HT1080 (cell line): ENCODE measurements at regions not wholly inside any gene's neighbourhood (a gene's known extent, or its start where the extent isn't known, plus 50 kb on each side); places are given as distances from the start of the nearest gene placed in this dataset.

ENCODE experiments used
- DNase-seq: peaks from one replicate; pipeline ENCODE4 v3.0.0-alpha.2; 2015; ENCODE audit warnings: low read depth

DNA sequence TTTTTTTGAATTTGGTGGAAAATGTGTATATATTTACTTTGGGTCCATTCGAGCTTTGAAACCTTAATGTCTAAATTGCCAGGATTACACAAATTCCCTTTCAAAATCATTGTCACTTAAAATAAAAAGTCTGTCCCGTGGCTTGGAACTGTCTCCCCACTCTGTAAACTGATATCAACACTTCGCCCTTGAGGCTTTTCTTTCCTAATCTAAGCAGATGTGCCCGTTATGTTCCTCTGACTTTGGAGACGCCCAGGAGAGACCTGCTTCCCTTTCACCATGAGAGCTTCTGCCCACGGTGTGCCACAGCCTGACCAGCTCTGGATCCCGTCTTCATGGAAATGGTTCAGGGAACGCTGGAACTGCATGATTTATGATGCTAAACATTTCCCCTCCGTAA lies 151.3 kb downstream of the C16orf95 start:
- no peak for DNase-seq

DNA sequence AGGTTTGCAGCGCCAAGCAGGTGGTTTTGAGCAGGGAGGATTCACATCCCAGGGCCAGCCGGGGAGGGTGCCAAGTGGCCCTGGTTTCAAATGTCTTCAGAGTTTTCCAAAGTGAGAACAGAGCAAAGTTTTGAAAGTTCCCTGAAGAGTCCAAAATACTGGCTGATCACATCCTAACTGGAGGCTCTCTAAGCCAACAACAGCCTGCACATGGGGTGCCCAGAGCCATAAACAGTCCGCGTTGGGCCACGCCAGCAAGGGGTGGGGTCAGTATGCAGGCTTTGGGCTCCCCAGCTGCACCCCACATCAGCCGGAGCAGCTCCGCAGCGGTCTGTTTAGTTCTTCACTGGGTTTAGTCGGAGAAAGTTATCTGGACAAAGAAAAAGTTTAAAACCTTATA lies 150.9 kb downstream of the C16orf95 start:
- DNase-seq, result no peak

DNA sequence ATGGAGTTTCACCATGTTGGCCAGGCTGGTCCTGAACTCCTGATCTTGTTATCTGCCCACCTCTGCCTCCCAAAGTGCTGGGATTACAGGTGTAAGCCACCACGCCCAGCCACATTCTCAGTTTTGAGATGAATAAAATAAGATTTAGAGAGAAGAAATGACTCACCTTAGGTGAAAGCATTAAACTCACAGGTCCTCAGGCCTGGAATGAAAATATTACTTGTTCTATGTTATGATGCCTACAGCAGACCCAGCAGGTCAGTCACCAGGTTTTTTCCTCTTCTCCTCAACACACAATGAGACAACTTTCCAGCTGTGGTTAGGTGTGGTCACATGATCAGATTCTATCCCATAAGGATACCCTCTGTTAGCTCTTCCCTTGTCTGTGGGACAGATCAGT lies 150.3 kb downstream of the C16orf95 start:
- no peak for DNase-seq

DNA sequence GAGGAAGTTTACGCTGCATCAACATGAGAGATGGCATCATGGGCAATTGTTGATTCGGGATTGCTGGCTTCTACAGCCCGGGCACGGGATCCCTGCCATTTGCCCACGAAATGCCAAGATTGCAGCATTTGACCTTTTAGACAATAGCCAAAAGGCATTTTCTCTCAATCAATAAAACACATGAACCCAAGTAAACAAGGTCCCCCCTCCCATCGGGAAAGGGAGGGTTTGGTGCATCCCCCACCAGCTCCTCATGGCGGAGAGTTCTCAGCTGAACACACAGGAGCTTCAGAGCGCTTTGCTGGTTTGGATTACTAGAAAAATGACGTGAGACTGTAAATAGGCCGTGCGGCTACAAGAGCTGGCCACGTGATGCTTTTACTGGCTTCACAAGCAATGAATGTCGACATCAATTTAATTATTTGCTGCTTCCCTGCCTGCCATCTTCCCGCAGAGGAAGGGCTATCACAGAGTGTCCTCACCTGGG lies 147.6 kb downstream of the C16orf95 start:
- DNase-seq, result no peak

DNA sequence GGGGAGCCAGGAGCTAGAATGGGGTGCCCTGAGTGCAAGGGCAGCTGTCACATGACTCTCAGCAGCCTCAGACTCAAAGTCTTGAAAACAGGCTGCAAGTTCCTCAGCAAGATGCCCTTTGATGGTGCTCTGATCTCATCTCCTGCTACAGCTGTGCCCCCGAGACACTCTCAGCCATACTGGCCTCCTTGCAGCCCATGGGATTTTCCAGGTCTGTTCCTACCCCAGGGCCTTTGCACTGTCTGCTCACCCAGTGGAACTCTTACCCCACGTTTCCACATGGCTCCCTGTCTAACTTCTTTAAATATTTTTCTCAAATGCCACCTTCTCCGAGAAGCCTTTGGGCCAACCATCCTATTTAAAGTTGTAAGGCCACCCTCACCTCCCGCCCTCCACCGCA lies 146.9 kb downstream of the C16orf95 start:
- DNase-seq, result no peak

DNA sequence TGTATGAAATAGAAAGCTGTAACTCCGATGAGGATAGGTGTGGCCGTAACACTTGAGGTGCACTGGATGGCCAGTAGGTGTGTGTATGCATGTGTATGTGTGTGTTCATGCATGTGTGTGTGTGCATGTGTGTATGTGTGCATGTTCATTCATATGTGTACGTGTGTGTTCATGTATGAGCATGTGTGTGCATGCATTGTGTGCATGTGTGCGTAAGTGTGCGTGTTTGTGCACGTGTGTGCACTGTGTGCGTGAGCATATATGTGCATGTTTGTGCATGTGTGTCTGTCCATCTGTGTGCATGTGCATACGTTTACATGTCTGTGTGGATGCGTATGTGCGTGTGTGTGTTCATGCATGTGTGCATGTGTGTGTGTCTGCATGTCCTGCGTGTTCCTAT lies 145.5 kb downstream of the C16orf95 start:
- no peak for DNase-seq

DNA sequence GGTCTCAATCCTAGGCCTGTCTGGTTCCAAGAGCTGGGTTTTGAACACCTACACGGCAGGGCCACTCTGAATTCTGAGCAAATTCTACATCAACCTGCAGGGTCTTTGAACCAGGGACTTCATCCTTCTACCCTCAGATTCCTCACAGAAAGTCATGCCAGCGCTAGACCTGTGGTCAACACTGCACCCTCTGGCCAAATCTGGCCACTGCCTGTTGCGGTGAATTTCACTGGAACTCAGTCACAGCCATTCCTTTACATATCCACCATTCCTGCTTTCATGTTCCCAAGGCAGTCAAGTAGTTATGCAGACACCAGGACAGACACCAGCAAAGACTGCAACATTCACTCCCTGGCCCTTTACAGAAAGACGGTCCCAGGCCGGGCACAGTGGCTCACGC lies 144.6 kb downstream of the C16orf95 start:
- no peak for DNase-seq

DNA sequence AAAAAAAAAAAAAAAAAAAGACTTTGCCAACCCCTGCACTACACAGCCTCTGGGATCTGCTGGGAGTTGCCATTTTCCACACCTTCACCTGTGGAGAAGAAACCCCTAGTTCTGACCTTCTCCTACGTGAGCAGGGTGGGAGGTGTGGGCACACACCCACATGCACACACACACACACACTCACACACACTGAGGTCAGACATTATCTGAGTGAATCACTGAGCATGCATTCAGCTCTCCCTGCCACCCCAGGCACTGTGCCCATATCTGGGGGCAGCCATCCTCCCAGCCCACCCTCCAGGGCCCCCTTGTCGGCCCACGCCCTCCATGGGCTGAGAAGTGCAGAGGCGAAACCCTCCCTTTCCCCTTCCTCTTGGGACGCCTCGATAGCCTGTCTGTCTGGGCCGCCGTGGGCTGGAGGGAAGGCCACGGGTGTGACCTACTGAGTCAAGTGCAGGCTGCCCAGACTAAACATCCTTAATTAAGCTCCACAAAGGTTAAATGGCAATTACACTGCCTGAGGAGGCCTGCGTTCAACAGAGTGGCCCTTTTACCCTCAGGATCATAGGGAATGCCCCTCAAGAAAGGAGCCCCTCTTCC lies 143.8 kb downstream of the C16orf95 start:
- DNase-seq, result no peak

DNA sequence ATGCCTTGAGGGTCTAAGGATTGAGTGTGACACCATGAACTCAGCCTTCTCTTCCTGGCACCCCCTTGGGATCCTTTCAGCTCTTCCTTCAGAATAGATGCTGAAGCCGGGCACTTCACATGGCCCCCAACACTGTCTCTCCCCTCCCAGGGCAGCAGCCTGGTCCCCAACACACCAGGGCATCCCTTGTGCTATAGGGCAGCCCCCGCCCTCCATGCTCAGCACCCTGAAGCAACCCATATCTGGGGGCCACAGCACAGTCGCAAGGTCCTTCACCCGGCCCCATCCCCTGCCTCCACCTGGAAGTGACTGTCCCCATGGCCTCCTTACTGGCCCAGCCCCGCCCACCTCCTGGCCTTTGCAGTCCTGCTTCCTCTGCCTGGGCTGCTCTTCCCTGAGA lies 143.1 kb downstream of the C16orf95 start:
- DNase-seq, result no peak

DNA sequence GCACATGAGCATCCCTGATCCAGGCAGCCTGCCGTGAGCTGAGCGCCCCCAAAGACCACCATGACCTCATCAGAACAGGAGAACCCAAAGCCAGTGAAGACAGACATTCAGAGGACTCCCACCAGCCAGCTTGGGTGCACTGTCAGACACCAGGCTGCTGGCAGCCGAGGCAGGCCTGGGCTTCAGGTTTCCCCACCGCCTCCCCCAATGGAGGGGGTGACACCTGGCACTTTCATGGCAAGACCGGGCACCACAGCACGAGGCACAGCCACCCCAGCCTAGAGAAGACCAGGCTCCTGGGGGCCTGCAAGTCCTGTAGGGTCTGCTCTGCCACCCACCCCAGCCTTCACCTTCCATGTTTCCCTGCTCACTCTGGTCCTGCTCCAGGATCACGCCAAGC lies 140.5 kb downstream of the C16orf95 start:
- no peak for DNase-seq

DNA sequence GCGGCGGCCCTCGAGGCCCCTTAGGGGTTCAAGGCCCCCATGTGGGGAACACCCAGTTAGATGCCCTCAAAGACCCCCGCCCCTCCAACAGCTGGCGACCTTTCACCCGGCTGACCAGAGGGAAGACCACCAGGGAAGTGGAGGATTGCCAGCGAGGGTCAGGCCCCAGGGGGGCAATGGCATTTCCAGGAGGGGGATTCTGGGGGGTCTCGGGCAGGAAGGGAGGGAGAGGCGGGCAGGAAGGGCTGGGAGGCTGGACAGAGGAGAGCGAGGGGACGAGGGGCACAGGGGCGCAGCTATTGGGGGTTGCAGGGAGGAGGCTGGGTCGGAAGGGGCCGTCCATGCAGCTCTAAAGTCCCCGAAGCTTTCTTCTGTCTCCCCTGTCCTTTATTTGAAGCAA lies 139.5 kb downstream of the C16orf95 start:
- no peak for DNase-seq

DNA sequence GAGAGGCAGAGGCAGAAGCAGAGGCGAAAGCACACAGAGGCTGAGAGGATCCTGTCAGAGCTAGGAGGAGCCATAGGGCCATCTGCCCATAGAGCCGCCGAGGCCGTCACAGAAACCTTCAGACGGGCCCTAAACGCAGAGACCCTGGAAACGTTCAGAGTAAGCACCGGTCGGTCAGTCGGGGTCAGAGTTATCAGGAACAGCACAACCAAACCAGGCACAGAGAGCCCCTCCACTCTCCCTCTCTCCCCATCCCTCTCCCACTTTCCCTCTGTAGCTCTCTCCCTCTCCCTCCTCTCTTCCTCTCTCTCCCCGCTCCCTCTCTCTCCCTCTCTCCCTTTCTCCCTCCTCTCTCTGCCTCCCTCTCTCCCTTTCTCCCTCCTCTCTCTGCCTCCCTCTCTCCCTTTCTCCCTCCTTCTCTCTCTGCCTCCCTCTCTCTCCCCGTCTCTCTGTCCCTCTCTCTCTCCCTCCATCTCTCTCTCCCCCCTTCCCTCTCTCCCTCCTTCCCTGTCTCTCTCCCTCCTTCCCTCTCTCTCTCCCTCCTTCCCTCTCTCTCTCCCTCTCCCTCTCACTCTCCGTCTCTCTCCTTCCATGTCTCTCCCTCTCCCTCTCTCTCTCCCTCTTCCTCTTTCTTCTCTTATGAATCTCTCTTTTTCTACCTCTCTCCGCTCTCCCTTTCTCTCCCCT lies 138.9 kb downstream of the C16orf95 start:
- DNase-seq, result no peak

DNA sequence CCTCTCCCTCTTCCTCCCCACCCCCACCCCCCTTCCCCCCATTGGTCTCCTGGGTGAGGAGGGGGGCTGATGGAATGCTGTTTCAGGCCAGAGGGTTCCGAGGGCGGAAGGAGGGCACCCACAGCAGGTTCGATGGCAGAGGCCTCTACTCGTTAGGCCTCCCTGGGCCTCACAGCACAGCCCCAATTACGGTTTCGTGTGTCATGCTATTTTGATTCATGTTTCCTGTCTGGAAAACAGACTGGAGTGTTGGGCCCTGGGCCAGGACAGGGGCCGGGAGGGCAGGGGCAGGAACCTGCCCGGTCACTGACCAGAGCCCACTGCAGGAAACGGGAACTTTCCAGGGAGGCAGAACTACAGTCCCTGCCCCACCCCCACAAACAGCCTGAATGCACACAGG lies 138.2 kb downstream of the C16orf95 start:
- DNase-seq, result peak; percentile 63

DNA sequence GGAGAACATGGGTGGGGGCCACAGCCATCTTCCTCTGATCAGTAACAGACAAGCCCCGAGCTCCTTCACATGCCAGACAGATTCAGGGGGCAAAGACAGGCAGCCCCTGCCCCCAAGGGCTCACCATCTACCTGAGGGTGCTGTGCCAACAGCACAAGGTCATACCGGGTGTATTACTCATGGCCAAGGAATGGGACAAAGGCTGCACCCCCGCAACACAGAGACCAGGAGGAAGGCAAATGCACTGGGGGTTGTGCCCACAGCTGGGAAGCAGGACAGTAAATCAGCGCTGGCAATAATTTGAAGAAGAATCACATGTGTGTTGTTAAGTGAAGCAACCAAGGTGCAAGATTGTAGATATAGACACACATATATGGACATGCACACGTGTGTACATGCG lies 137.1 kb downstream of the C16orf95 start:
- peak; percentile 13 for DNase-seq

DNA sequence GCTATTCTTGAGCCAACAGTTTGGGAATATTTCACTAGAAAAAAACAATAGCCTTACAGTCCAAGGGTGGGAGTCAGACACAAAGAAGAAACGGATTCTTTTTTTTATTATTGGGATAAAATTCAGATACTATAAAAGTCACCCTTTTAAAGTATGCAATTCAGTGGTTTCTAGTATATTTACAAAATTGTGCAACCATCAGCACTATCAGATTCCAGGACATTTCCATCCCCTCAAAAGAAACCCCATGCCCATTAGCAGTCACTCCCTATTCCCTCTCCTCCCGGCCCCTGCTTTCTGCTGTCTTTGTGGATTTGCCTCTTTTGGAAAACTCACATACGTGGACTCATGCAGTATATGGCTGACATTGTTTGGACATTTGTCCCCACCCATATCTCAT lies 134.4 kb downstream of the C16orf95 start:
- DNase-seq, result no peak

DNA sequence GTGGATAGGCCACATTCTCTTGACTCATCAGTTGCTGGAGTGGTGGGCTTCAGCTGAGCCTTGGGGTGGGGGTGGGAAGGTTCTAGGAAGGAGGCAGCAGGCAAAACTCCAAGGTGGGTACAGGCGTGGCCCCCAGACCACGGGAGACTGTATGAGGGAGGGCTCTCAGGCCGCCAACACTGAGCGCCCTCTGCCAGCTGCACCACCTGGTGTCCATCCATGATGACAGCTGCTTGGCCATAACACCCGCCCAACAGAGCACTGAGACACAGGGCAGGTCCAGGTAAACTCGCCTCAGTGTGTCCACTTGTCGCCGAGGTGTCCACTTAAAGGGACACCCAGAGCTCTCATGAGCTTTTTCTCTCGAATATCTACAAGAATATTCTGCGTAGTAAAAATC lies 133.5 kb downstream of the C16orf95 start:
- DNase-seq, result no peak

DNA sequence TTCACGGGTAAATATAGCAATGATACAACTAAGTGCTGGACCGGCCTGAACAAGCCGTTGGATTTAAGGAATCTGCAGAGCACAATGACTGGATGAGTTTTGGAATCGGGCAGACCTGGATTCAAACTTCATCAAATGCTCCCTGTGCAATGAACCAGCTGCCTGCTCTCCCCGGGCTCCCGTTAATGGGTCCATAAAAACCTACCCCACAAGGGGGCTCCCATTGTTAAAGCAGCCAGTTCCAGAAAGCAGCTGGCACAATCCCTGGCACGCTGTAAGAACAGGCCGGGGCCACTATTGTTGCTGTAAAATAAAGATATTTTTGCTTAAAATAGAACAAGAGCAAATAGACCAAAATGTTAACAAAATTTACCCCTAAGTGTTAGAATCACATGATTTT lies 131.9 kb downstream of the C16orf95 start:
- no peak for DNase-seq

DNA sequence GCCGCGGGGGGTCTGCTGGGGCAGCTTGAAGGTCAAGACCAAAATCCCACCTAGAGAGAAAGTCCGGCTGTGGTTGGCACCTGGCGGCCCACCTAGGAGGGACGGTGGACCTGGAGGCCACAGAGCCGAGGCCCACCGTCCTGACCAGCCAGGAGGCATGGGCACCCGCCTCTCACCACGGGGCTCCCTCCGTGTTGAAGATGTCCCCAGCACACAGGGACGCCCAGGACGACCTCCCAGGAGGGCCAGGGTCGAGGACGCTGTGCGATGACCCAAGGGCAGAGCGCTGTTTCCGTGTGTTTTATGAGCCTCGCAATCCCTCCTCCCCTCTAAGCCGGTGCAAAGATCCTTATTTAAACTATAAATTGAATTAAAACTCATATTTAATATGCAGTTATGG lies 131.2 kb downstream of the C16orf95 start:
- DNase-seq, result no peak

DNA sequence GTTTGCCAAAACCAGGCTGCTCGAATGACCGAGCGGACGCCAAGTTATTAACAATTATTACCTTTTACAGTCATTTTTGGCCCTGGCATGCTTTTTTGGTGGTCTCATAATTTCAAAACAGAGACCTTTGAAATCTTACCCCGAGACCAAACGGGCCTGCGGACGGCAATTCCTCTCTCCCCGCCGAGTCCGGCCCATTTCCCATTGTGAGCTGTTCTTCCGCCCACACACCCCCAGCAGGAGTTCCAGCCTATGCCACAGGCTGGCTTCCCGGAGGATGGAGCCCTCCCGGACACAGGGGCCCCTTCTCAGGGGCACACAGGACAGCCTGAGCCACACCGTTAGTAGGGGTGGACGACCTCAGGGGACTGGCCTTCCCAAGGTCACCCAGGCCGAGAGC lies 130.7 kb downstream of the C16orf95 start:
- no peak for DNase-seq

DNA sequence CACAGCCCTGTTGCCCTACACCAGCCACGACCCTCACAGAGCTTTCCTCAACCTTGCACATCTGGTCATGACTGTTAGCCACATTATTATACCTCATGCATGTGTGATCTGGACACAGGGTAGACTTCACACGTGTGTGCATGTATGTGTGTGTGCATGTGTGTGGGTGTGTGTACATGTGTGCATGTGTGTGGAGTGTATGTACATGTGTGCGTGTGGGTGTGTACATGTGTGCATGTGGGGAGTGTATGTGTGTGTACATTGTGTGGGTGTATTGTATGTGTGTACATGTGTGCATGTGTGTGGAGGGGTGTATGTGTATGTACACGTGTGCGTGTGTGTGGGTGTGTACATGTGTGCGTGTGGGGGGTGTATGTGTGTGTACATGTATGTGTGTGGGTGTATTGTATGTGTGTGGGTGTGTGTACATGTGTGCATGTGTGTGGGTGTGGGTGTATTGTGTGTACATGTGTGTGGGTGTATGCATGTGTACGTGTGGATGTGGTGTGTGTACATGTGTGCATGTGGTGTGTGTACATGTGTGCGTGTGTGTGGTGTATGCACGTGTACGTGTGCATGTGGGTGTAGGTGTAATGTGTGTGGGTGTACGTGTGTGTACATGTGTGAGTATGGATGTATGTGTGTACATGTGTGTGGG lies 130.2 kb downstream of the C16orf95 start:
- DNase-seq, result no peak

DNA sequence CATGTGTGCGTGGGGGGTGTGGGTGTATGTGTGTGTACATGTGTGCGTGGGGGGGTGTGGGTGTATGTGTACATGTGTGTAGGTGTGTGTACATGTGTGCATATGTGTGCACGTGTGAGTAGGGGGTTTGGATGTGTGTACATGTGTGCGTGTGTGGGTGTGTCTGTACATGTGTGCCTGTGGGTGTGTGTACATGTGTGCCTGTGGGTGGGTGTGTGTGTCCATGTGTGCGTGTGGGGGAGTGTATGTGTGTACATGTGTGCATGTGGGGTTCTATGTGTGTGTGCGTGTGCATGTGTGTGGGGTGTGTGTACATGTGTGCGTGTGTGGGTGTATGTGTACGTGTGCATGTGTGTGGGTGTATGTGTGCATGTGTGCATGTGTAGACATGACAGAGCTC lies 129.1 kb downstream of the C16orf95 start:
- DNase-seq, result no peak

DNA sequence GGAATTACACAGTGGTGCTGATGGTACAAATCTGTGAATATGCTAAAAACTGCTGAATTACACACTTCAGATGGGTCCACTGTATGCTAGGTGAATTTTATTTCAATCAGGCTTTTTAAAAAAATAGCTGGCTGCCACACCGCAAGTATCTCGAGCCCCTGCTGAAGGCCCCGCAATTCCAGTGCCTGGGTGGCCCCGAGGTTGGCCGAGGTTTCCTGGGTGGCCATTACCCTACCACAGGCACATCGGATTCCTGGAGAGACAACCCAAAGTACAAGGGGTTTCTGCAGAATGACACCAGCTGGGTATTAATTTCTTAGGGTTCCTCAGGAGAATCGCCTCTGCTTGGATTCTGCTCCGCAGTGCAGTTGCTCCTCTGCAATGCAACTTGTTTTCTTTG lies 127.8 kb downstream of the C16orf95 start:
- no peak for DNase-seq
